ENCODE measurements at regions not wholly inside any gene's neighbourhood (a gene's known extent, or its start where the extent isn't known, plus 50 kb on each side); places are given as distances from the start of the nearest gene placed in this dataset.

GRCh38 chr10:111479966-111480365 lies 403.1 kb downstream of the ADRA2A start:
- no peak for DNase-seq (ENCODE audit: low read depth)
- no peak for TF ChIP-seq CTCF (IDR thresholded peaks at IDR 0.05; ENCODE audit: low read depth, low read length, missing control alignments)
- no peak overlapping the region for H3K4me3 ChIP-seq (ENCODE audit: low read depth, low read length)

DNA sequence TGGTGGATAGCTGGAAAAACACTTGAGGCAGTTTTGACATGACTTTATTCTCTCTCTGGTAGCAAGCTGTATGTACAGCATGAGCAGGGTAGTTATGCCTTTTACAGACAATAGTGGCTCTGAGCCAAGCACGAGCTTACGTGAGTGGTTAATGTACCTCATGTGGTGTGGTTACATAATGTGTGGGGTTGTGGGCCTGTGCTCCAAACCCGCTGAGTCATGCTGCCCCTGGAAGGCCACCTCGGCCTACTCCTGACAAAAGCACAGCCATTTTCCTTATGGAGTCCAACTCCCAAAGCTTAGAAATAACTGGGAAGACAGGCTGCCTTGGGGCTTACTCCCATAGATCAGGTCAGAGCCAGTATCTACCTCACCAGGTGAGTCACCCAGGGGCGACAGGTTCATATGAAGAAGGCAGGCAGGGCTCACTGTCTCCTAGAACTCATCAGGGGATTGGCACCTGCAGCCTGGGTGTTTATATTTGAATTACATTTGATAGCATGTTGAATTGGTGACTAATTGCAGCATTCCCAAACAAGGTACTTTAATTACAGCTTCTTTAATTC lies 404.5 kb downstream of the ADRA2A start:
- no peak for TF ChIP-seq CTCF (IDR thresholded peaks at IDR 0.05; ENCODE audit: low read depth, low read length, missing control alignments)
- no peak for DNase-seq (ENCODE audit: low read depth)
- no peak overlapping the region for H3K4me3 ChIP-seq (ENCODE audit: low read depth, low read length)

GRCh38 chr10:111481866-111482265 lies 405.0 kb downstream of the ADRA2A start:
- no peak overlapping the region for H3K4me3 ChIP-seq (ENCODE audit: low read depth, low read length)
- no peak for TF ChIP-seq CTCF (IDR thresholded peaks at IDR 0.05; ENCODE audit: low read depth, low read length, missing control alignments)
- DNase-seq (ENCODE audit: low read depth), result no peak

DNA sequence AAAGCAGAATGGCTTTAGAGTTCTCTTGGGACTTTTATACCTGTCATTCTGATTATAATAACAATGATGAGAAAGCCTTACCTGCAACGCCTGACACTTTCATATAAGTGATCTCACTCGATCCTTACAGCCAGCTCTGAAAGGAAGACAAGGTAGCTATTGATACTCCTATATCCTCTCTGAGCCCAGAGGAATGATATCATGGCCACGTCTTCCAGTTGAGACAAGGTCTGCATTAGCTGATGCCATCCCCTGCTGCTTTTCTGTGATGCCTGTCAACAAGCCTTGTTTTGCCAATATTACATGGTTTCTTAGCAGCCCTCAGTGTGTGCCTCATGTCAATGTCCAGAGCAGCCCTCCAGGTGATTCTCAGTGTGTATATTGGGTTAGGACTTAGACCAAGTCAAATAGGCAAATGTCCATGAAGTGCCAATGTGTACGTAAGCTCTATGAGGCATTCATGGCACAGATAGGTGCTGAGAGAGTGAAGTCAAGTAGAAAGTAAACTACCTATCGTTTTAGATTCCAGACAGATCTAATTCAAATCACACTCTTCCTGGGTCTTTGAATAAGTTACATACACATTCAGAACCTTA lies 405.9 kb downstream of the ADRA2A start:
- H3K4me3 ChIP-seq (ENCODE audit: low read depth, low read length), result no peak overlapping the region
- DNase-seq (ENCODE audit: low read depth), result no peak
- TF ChIP-seq CTCF (IDR thresholded peaks at IDR 0.05; ENCODE audit: low read depth, low read length, missing control alignments), result no peak

DNA sequence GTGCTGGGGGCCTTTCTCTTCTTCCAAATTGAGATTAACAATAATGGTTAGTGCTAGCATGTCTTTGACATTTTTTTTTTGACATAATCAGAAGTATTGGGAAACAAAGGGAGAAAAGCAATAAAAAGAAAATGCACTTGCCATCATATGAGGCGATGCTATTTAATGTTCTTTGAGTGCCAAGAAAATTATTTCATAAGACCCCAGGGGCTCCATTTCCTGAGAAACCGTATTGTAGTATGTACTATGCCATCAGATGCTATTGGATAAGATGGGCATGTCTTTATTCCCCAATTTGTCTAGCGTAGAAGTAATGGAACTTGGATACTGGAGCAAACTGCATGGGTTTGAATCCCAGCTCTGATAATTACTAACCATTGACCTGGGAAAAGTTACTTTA lies 408.9 kb downstream of the ADRA2A start:
- H3K4me3 ChIP-seq (ENCODE audit: low read depth, low read length), result no peak overlapping the region
- DNase-seq (ENCODE audit: low read depth), result no peak
- no peak for TF ChIP-seq CTCF (IDR thresholded peaks at IDR 0.05; ENCODE audit: low read depth, low read length, missing control alignments)

DNA sequence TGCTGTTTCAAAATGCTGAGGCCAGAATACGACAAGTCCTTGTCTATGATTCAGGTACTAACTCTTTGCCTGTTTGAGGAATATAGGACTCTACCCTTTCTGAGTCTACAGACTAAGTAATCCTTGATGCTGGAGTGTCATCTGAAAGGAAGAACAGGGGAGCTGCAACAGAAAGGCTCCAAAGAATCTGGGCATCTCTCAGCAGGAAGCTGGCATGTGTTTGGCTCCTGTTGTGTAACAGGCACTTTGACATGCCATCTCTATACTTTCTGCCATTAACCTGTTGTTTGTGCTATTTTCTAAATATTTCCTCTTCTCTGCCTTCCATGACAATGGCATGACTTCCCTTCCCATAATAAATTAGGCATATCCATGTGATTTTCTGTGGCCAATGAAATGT lies 409.5 kb downstream of the ADRA2A start:
- DNase-seq (ENCODE audit: low read depth), result no peak
- H3K4me3 ChIP-seq (ENCODE audit: low read depth, low read length), result no peak overlapping the region
- TF ChIP-seq CTCF (IDR thresholded peaks at IDR 0.05; ENCODE audit: low read depth, low read length, missing control alignments), result no peak

DNA sequence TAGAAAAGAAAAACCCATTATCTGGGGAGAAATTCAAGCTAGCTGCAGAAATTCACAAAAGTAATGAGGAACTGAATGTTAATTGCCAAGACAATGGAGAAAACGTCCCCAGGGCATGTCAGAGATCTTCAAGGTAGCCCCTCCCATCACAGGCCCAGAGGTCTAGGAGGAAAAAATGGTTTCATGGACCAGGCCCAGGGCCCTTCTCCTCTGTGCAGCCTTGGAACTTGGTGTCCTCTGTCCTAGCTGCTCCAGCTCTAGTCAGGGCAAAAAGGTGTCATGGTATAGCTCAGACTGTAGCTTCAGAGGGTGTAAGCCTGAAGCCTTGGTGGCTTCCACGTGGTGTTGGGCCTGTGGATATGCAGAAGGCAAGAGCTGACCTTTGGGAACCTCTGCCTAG lies 411.8 kb downstream of the ADRA2A start:
- DNase-seq (ENCODE audit: low read depth), result no peak
- no peak for TF ChIP-seq CTCF (IDR thresholded peaks at IDR 0.05; ENCODE audit: low read depth, low read length, missing control alignments)
- no peak overlapping the region for H3K4me3 ChIP-seq (ENCODE audit: low read depth, low read length)

Data from GM12864 (cell line).